ENCODE measurements at regions not wholly inside any gene's neighbourhood (a gene's known extent, or its start where the extent isn't known, plus 50 kb on each side); places are given as distances from the start of the nearest gene placed in this dataset.

- TF ChIP-seq CTCF (conservative IDR thresholded peaks at IDR 0.05; ENCODE audit: low read depth in 2 of 2) (no peak), JUNB (IDR thresholded peaks at IDR 0.05; ENCODE audit: unreplicated experiment) (no peak), ZNF331 (CRISPR knock-in tag; IDR thresholded peaks at IDR 0.05; ENCODE audit: low read depth) (no peak), REST (IDR thresholded peaks at IDR 0.05; ENCODE audit: unreplicated experiment) (no peak), CREB1 (CRISPR knock-in tag; IDR thresholded peaks at IDR 0.05; ENCODE audit: low read depth) (no peak), EZH2 (IDR thresholded peaks at IDR 0.05; ENCODE audit: low read depth, unreplicated experiment) (no peak)
These were observed 437.8 kb downstream of the GRXCR1 start for GRCh38 chr4:43330288-43330687.

All from GM23338 (cell line).